ENCODE measurements at regions not wholly inside any gene's neighbourhood (a gene's known extent, or its start where the extent isn't known, plus 50 kb on each side); places are given as distances from the start of the nearest gene placed in this dataset.

DNA sequence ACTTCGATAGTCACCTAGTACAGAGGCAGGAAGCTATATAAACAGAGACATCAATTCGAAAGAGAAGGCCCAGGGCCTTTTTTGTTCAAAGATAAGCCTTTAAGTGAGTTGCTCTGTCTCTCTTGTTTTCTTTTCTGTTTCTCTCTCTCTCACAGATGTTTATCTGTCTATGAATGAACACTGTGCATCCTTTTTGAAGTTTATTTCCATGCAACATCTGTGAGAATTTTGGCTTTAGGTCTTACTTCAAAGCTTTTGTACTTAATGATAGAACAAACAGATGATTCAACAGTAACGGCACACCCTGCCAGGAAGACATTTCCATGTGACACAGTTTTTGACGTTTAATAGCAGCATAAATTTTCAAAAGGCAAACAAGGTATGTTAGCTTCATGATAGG, 1413.1 kb upstream of the CDH6 start:
- DNase-seq = no peak

DNA sequence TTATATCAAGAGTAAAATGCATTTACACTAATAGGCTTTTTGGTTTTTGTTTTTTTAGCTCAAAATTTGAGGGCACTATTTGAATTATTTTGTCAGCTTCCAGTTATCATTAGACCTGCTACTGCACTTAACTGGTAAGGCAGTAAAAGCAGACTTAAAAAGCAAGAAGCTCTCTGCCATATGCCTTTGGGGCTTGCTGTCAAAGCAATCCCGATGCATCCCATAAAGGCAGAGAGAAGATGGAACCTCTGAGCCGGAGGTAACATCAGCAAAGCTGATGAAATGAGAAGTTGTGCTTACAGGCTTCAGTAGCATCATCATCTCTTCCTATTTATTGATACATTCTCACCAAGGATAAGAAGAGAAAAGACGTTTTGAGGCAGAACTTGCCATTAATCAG, 1414.3 kb upstream of the CDH6 start:
- no peak for DNase-seq

DNA sequence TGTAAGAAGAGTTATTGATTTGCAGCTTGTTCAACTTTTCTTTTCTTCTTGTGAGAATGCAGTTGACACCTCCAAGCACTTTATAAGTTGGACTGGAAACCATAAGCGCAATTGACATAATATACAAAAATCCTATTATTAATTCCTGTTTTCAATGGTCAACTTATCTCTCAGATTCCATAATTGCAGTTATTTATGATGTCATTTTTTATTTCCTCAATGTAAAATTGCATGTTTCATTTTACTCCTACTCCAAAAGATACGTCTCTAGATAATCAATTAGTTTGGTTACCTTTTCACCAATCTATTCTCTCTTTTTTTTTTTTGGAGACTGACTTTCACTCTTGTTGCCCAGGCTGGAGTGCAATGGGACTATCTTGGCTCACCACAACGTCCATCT, 1416.1 kb upstream of the CDH6 start:
- DNase-seq = no peak

DNA sequence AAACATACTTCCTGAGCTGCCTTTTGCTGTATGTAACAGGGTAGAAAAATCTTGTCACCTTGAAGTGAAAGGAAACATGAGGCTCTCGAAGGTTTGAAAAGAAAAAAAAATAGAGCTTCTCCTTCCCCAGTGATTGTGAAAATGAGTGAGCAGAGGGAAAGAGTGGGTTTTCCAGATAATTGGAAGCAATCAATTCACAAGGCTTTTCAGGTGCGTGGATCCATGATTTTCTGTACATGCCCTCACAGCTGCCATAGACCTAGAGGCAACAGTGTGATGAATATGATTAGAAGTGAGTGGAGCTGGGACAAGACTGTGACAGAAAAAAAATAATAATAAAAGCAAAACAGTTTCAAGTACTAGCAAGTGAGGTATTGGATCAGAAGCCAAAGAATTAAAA, 1422.5 kb upstream of the CDH6 start:
- no peak for DNase-seq

DNA sequence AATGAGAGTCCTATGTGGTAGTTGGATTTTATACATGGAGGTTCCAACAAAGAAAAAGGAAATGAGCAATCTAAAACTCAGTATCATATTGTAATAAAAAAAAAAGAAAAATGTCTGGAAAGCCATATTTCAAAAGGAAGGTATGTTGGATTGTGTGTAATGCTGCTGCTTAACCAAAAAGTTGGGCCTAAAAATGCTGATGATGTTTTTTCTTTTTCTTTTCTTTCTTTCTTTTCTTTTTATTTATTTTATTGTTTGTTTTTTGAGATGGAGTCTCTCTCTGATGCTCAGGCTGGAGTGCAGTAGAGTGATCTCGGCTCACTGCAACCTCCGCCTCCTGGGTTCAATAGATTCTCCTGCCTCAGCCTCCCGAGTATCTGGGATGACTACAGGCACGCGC, 1424.0 kb upstream of the CDH6 start:
- DNase-seq = no peak

DNA sequence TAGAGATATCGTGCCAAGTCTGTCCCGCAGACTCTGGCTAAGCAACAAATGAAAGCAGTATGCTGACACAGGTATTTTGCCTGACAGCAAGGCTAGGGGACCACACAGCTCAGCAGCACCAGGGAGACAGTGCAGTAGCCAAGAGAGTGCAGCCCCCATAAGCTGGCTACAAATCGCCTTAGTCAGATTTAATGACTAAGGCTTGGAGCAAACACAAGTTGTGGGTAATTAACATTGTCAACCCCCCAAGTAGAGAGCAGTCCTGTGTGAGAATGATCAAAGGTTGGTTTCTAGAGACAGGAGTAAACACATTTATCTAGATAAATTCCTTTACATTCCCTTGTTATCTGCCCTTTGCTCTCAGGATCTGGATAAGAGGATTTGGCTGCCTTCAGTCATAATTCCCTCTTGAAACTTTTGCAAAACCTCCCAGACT, 1434.5 kb upstream of the CDH6 start:
- no peak for DNase-seq

DNA sequence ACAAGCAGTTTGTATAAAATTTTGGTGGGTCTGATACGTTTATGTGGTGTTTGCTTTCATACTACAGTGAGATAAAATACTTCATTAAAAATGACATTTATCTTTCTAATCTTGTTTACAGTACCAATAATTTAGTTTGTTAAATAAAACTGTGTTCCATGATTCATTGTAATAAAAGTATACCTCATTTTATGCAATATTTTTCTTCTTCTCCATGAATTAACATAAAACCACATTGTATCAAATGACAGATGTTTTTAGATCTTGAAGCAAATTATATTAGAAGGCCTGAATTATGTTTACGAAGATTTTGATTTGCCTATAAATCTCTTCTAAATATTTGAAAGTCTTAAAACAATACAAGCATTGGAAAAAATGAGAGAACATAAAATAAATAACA, 1443.0 kb upstream of the CDH6 start:
- DNase-seq = no peak

DNA sequence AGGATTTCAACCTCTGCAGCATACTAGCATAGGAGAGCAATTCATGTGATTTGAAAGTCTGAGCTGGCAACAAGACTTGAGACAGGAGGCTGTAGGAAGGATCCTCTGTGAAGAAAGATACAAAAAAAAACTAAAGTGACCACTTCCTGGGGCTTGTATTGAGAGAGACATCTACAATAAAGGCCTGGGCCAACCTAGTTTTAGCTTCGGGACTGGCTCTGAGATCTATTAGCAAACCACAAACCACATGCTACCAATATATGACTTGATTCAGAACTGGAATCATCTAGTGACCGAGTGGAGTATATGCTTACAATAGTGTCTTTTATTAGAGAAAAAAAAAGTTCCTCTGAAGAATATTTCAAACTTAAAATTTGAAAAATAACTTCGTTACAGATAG, 1448.9 kb upstream of the CDH6 start:
- no peak for DNase-seq

DNA sequence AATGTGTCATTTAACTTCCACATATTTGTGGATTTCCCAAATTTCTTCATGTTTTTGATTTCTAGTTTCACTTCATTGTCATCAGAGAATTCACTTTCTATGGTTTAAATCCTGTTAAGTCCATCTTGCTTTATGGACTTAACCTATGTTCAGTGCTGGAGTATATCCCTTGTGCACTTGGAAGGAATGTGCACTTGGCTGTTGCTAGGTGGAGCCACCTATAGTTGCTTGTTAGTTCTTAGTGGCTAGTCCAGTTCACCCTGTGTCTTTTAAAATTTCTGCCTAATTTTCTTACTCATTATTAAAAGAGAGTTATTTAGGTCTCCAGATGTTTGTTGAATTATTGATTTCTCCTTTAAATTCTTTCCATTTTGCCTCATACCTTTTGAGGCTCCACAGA, 1472.5 kb upstream of the CDH6 start:
- DNase-seq = no peak

DNA sequence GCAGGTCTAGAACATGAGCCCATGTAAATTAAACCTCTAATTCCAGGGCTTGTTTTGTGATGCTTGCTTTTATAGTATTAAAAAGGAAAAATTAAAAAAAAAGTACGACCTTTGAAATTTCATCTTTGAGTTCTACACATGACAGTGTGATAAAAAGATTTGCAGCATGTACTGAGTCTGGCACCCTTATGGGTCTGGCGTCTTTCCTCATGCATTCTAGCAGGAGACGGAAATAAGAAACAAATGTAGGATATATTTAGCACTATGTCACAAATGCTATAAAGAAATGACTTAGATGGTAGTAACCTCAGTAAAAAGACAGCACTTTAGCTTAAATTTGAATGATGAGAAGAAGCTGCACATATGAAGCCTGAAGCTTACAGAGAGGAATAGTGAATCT, 1474.3 kb upstream of the CDH6 start:
- DNase-seq = no peak

DNA sequence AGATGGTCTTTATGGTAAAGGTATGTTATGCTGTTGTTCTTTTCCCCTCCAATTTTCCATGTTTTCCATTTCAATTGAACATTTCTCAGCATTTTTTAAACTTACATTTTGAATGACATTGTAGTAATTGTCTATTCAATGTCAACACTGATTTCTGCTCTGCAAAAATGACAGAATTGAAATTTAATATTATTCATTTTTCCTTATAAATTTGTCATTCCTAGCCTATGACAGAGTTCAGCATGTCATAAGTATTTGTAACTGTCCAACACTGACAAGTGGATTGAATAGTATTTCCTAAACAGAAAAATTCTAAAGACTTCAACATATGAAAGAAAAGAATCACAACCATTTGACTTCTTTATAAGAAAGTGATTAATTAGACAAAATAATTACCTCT, 1478.3 kb upstream of the CDH6 start:
- DNase-seq = no peak

DNA sequence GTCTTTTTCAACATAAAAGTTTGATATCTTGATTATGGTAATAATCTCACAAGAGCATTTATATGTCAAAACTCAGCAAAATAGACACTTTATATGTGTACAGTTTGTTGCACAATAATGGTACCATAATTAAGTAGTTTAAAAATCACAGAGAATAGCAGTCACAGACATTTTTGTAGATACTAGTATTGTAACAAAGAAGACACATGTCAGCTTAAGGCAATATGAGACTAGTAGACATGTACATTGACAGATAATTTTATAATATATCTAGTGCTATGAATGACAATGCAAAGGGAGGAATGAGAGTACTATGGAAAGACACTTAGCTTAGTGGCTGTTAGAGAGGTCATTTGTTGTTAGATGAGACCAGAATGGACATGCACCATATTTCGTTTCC, 1490.6 kb upstream of the CDH6 start:
- DNase-seq = no peak

DNA sequence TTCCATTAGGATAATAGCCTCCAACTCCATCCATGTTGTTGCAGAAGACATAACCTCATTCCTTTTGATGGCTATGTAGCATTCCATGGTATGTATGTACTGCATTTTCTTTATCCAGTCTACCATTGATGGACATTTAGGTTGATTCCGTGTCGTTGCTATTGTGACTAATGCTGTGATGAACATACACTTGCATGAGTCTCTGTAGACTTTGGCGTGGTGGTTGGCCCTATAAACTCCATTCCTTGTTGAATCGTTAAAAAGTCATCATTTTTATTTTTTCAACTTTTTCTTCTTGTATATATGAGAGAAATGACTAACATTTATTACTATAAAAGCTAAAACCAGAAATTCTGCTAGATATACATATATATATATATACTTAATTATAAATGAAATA, 1491.9 kb upstream of the CDH6 start:
- no peak for DNase-seq

DNA sequence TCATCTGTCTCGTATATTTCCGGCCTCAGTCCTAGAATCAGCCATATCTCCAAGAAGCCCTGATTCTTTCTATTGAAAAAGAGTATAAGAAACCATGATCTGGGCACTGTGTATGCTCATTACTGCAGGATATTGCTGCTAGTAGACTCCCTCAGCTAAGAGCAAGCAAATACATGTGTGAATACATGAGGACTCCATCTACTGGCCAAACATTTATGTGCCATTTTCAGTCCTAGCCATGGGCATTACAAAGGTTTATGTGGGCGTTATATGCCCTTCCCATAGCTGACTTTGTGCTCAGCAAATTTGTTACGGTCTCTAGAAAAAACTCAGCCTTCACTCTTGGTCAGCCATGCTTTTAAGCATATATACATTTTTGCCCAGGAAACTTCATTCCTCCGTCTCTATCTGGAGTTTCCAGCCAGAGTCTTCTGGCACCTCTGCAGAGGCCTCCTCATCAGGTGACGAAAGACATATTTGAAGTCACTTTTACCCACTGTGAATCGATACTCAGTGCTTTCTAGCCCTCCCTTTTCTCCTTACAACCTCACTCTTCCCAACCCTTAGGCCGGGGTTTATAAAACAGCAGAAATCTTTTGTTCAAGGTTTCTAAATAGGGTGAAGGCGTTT, 1495.6 kb upstream of the CDH6 start:
- no peak for DNase-seq

DNA sequence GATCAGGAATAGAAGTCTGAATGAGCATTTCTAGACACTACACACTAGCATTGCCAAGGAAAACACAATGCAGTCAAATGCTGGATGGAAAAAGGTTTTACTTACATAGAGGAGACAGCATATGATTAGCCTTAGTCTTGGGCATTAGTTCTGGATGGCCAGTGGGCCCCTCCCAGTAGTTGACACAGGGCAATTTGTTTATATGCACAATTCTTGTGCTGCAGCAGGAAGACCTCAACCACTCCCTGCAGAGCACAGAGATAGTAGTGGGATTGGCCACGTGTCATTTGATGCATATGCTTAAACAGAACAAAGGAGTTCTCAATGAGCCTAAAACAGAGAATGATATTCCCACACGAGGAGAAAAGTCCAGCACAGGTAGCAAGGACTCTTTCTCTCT, 1496.2 kb upstream of the CDH6 start:
- no peak for DNase-seq

DNA sequence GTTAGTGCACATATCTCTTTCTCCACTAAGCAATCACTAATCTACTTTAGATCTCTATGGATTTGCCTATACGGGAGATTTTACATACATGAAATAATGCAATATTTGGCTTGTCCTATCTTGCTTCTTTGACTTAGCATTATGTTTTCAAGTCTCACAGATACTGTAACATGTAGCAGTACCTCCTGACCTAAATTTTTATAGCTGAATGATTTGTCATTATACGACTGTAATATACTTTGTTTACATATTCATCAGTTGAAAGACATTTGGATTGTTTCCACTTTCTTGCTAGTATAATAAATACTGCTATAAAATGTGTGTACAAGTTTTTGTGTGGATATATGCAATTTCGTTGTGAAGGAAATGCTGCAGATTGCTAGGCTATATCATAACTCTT, 1520.8 kb upstream of the CDH6 start:
- no peak for DNase-seq

DNA sequence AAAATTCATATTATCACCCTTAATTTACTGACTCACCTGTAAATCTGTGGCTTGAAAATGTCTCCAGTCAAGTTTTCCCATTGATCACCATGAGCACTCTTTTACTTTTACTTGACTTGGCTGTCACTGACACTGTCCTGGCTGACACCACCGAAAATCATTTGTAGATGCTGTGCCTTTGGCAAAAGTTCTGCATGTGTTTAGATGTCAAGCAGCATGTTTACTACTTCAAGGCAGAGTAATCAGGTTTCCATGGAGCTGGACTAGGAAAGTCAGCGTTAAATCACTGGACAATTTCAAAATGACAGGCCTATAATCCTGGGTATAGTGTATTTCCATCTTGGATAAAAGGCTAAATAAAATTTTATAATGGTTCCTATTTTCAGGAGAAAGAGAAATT, 1530.6 kb upstream of the CDH6 start:
- no peak for DNase-seq

DNA sequence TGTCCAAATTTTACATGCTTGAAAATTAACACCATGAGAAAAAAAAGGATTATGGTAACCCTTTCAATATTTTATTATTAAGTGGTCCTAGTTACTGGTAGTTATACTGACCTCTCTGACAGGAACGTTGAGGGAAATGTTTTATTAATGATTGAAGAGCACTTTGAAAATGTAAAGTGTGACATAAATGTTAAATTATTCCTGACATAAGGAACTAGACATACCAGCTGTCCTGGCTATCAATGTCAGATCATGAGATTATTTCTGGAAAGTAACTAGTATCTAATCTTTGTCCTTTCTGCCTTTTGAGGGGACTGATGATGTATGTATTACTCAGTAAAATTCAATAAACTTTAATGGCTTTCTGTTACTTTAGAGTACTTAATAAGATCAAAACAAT, 1538.5 kb upstream of the CDH6 start:
- no peak for DNase-seq

DNA sequence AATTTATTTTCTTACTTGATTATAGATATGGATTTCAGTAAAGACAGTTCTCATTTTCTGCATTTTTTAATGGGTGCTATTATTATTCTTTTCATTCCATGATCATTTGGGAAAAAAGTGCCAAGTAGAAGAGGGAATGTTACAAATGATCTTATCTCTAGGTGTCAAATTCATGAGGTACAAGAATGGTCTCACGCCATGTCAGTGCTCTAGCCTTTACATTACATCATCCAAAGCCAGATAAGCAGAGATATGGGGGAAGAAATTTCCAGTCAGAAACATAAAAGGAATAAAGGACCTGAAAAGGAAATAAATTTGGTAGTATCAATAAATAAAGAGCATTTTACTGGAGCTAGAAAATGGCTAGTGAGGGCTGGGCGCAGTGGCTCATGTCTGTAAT, 1544.2 kb upstream of the CDH6 start:
- DNase-seq = no peak

DNA sequence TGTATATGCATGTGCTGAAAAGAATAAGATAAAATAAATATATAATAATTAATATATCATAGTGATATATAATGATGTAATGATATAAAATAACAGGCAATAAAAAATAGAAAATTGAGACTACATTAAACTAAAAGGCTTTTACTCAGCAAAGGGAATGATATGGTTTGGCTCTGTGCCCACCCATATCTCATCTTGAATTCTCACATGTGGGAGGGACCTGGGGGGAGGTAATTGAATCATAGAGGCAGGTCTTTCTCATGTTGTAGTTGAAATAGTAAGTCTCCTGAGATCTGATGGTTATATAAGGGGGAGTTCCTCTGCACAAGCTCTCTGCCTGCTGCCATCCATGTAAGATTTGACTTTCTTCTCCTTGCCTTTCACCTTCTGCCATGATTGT, 1550.9 kb upstream of the CDH6 start:
- DNase-seq = no peak

DNA sequence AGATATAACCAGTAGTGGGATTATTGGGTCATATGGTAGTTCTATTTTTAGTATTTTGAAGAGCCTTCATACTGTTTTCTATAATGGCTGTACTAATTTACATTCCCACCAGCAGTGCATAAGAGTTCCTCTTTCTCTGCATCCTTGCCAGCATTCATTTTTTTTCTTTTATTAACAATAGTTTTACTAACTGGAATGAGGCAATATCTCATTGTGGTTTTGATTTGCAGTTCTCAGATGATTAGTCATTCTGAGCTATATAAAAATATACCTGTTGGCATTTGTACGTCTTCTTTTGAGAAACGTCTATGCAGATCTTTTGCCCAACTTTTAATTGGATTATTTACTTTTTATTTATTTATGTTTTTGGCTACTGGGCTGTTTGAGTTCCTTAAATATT, 1579.3 kb upstream of the CDH6 start:
- DNase-seq = no peak

DNA sequence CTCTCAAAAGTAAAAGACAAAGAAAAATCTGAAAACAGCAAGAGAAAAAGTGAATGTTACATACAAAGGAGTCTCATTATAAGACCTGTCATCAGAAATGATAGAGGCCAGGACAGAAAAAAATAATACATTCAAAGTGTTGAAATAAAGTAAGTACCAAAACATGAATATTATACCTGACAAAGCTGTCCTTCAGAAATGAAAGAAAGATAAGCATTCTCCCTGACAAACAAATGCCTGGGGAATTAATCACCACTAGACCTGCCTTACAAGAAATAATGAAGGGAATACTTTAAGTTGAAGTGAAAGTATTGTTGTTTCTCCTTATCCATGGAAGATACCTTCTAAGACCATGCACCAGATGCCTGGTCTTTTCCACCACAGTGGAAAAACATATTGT, 1605.2 kb upstream of the CDH6 start:
- DNase-seq = no peak

DNA sequence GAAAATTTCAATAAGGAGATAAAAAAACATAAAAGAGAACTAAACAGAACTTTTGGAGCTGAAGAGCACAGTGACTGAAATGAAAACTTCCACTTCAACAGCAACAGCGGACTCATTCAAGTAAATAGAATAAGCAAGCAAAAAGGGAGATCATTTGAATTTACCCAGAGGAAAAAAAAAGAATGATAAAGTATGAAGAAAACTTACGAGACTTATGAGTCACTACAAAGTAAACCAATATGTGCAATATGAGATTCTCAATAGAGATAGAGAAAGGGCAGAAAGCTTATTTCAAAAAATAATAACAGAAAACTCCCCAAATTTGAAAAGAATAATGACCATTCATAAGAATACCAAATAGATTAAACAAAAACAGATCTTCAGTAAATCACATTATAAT, 1605.7 kb upstream of the CDH6 start:
- no peak for DNase-seq

DNA sequence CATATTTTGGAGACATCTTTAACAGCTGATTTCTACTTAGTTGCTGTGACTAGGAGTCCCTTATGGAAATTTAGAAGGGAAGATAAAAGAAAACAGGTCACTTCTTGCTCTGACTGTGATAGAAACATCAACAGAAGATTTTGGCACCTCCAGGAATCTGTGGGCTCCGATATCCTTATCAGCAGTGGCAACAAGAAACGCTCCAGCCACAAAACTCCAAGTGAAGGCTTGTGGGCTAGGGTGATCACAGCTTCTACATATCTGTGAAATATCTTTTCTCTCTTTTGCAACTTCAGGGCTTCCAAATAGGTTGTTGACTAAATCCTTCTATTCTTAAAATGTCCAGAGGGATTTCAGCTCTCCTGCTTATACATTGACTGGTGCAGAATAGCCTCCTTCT, 1625.5 kb upstream of the CDH6 start:
- no peak for DNase-seq

DNA sequence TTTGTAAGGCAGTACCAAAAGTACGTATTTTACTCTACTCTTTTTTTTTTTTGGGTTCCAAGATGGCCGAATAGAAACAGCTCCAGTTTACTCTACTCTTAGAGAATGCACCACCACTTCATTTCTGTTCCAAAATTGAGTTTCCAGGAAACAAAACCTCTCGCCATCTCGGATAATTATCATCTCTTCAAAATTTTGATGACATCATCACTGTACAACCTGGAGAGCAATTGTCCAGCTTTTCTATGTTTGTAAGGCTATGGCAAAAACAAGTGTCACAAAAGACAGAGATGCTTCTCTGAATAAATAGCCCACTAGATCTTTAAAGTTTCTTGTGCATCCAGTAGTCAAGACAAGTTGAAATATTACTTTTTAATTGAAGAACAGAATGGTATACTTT, 1631.9 kb upstream of the CDH6 start:
- DNase-seq = no peak

DNA sequence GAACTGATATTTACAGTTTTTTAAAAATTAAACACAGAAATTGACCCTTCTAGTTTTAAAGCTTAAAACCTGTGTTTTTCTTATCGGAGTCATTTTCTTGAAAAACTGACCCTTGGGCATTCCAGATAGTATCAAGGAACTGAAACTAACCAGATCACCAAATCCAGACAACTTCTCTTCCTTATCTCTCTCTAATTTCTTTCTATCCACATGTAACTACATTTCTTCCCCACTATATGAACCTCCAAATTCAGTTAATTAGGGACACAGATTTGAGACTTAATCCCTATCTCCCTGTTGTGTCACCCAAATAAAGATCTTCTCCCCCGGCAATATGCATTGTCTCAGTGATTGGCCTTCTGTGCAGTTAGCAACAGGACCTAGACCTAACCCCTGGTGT, 1643.0 kb upstream of the CDH6 start:
- no peak for DNase-seq

Measured in effector CD8-positive, alpha-beta T cell (primary cell).